H7 (cell line): ENCODE measurements at regions not wholly inside any gene's neighbourhood (a gene's known extent, or its start where the extent isn't known, plus 50 kb on each side); places are given as distances from the start of the nearest gene placed in this dataset.

Source experiments
- DNase-seq: peaks from one replicate; pipeline ENCODE4 v3.0.0; 2012
- H3K27me3 ChIP-seq: 2 replicates; pipeline ENCODE4 v1.6.0; 2011; ENCODE audit warnings: mild to moderate bottlenecking, low read length; ENCODE audit not compliant: control insufficient read depth, insufficient read depth
- H3K36me3 ChIP-seq: replicated peaks from 2 replicates; pipeline ENCODE4 v1.5.1; 2011; ENCODE audit warnings: low read length; ENCODE audit not compliant: control insufficient read depth, insufficient read depth
- H3K4me3 ChIP-seq: 2 replicates; pipeline ENCODE4 v1.5.1; 2011; ENCODE audit warnings: low read depth, mild to moderate bottlenecking, control low read depth, low read length, moderate library complexity; ENCODE audit not compliant: insufficient read depth

- H3K36me3 ChIP-seq: no peaks in the 10 kb centered on the region
- H3K4me3 ChIP-seq: no peak overlapping the region
- no peaks in the 10 kb centered on the region for H3K27me3 ChIP-seq
- no peak for DNase-seq
Observed at GRCh38 chr16:64541621-64542020, 580.2 kb downstream of the CDH11 start.

- Histone ChIP-seq H3K36me3 (no peaks in the 10 kb centered on the region), H3K4me3 (no peak overlapping the region), H3K27me3 (no peaks in the 10 kb centered on the region)
- DNase-seq: no peak
Observed at GRCh38 chr16:64540434-64540833, 581.4 kb downstream of the CDH11 start.

GRCh38 chr16:64539811-64540371 is 582.0 kb downstream of the CDH11 start:
- Histone ChIP-seq H3K36me3 (no peaks in the 10 kb centered on the region), H3K4me3 (no peak overlapping the region), H3K27me3 (no peaks in the 10 kb centered on the region)
- no peak for DNase-seq

GRCh38 chr16:64534180-64534780 is 587.6 kb downstream of the CDH11 start:
- no peak for DNase-seq
- Histone ChIP-seq H3K36me3 (no peaks in the 10 kb centered on the region), H3K4me3 (no peak overlapping the region), H3K27me3 (no peaks in the 10 kb centered on the region)

- DNase-seq: no peak
- H3K36me3 ChIP-seq: no peaks in the 10 kb centered on the region
- no peak overlapping the region for H3K4me3 ChIP-seq
- H3K27me3 ChIP-seq: no peaks in the 10 kb centered on the region
Observed at GRCh38 chr16:64532691-64533090, 589.2 kb downstream of the CDH11 start.

- H3K36me3 ChIP-seq: no peaks in the 10 kb centered on the region
- DNase-seq: no peak
- no peaks in the 10 kb centered on the region for H3K27me3 ChIP-seq
- no peak overlapping the region for H3K4me3 ChIP-seq
Observed at GRCh38 chr16:64532117-64532516, 589.7 kb downstream of the CDH11 start.

- Histone ChIP-seq H3K36me3 (no peaks in the 10 kb centered on the region), H3K27me3 (no peaks in the 10 kb centered on the region), H3K4me3 (no peak overlapping the region)
- DNase-seq: no peak
Observed at GRCh38 chr16:64531401-64531800, 590.5 kb downstream of the CDH11 start.

GRCh38 chr16:64522548-64522947 is 599.3 kb downstream of the CDH11 start:
- no peaks in the 10 kb centered on the region for H3K36me3 ChIP-seq
- no peak for DNase-seq
- no peak overlapping the region for H3K4me3 ChIP-seq
- H3K27me3 ChIP-seq: no peaks in the 10 kb centered on the region

GRCh38 chr16:64513871-64514270 is 608.0 kb downstream of the CDH11 start:
- Histone ChIP-seq H3K36me3 (no peaks in the 10 kb centered on the region), H3K4me3 (no peak overlapping the region), H3K27me3 (no peaks in the 10 kb centered on the region)
- no peak for DNase-seq

- no peak for DNase-seq
- no peaks in the 10 kb centered on the region for H3K27me3 ChIP-seq
- H3K36me3 ChIP-seq: no peaks in the 10 kb centered on the region
- no peak overlapping the region for H3K4me3 ChIP-seq
Observed at GRCh38 chr16:64507240-64508024, 614.4 kb downstream of the CDH11 start.

- DNase-seq: no peak
- Histone ChIP-seq H3K27me3 (no peaks in the 10 kb centered on the region), H3K4me3 (no peak overlapping the region), H3K36me3 (no peaks in the 10 kb centered on the region)
Observed at GRCh38 chr16:64499211-64499610, 622.7 kb downstream of the CDH11 start.

GRCh38 chr16:64498363-64498762 is 623.5 kb downstream of the CDH11 start:
- no peak for DNase-seq
- H3K27me3 ChIP-seq: no peaks in the 10 kb centered on the region
- H3K4me3 ChIP-seq: no peak overlapping the region
- no peaks in the 10 kb centered on the region for H3K36me3 ChIP-seq

- Histone ChIP-seq H3K4me3 (no peak overlapping the region), H3K36me3 (no peaks in the 10 kb centered on the region), H3K27me3 (no peaks in the 10 kb centered on the region)
- DNase-seq: no peak
Observed at GRCh38 chr16:64493709-64494108, 628.2 kb downstream of the CDH11 start.

GRCh38 chr16:64489449-64489848 is 632.4 kb downstream of the CDH11 start:
- H3K4me3 ChIP-seq: no peak overlapping the region
- DNase-seq: no peak
- H3K27me3 ChIP-seq: no peaks in the 10 kb centered on the region
- no peaks in the 10 kb centered on the region for H3K36me3 ChIP-seq

GRCh38 chr16:64486561-64486960 is 635.3 kb downstream of the CDH11 start:
- no peak overlapping the region for H3K4me3 ChIP-seq
- no peaks in the 10 kb centered on the region for H3K36me3 ChIP-seq
- DNase-seq: no peak
- no peaks in the 10 kb centered on the region for H3K27me3 ChIP-seq
